HCT116 (cell line): ENCODE measurements at regions not wholly inside any gene's neighbourhood (a gene's known extent, or its start where the extent isn't known, plus 50 kb on each side); places are given as distances from the start of the nearest gene placed in this dataset.

Source experiments
- ATAC-seq: fragments of 200-7000 bp; cut with Tn5 transposase; 2 replicates; pipeline ENCODE4 v1.9.1; 2020; ENCODE audit warnings: mild to moderate bottlenecking, moderate library complexity
- BruUV-seq: library from RNA; stranded (reverse); fragments of 400-500 nt; replicated peaks from 2 replicates; lab custom pipeline; 2021; lab: Mats Ljungman, UMichigan
- CTCF ChIA-PET: fragments of 300-600 bp; sonication (Branson Sonifier 250); formaldehyde crosslinking; loops from one replicate; lab custom pipeline; 2021; ENCODE audit warnings: antibody characterized with exemption; lab: Charles Lee
- POLR2A ChIA-PET: fragments of 300-600, 350-600 bp; sonication (Branson Sonifier 250); formaldehyde crosslinking; loops from one replicate; lab custom pipeline; 2021; ENCODE audit warnings: antibody characterized with exemption; lab: Charles Lee
- RAD21 ChIA-PET, 2 experiments: fragments of 300-600 bp; sonication (Branson Sonifier 250); formaldehyde crosslinking; loops; one replicate each; lab custom pipeline; 2023; ENCODE audit warnings: low total read pairs in 2 of 2; ENCODE audit not compliant: uncharacterized antibody in 2 of 2, unreplicated experiment in 2 of 2, low non-redundant PET in 1 of 2; lab: Charles Lee
- DNase-seq: peaks from one replicate; pipeline ENCODE4 v3.0.0-alpha.2; 2010; ENCODE audit warnings: low read depth, low spot score
- H2AFZ ChIP-seq: fragments of 200-600 bp; shearing (Covaris generic), sonication (generic); 2 replicates; pipeline ENCODE4 v1.6.1; 2017; ENCODE audit warnings: low read depth, mixed run types, mixed read lengths, antibody characterized with exemption, low read length; ENCODE audit not compliant: poor library complexity, severe bottlenecking
- H3K27ac ChIP-seq: 2 replicates; pipeline ENCODE4 v1.5.1; 2012; ENCODE audit warnings: low read depth, low read length
- H3K27me3 ChIP-seq: fragments of 200-600 bp; sonication (generic); 2 replicates; pipeline ENCODE4 v1.6.1; 2016; ENCODE audit warnings: mixed run types, low read length, mixed read lengths; ENCODE audit not compliant: insufficient read depth
- H3K36me3 ChIP-seq, 2 experiments: fragments of 200-500 bp in 1 of 2; fragments of 200-600 bp in 1 of 2; sonication (Bioruptor generic) in 1 of 2; sonication (generic) in 1 of 2; 2 replicates each; pipeline versions ENCODE4 v1.5.1 to v1.6.1; 2014 to 2016; ENCODE audit warnings: low read length in 2 of 2, inconsistent platforms in 1 of 2, mixed read lengths in 1 of 2, mixed run types in 1 of 2; ENCODE audit not compliant: insufficient read depth in 2 of 2, control insufficient read depth in 1 of 2
- H3K4me1 ChIP-seq, 2 experiments: fragments of 200-600 bp in 1 of 2; sonication (generic) in 1 of 2; 2 replicates each; pipeline versions ENCODE4 v1.5.1 to v1.6.1; 2012 to 2017; ENCODE audit warnings: low read length in 2 of 2, inconsistent platforms in 1 of 2, mild to moderate bottlenecking in 1 of 2, mixed read lengths in 1 of 2, mixed run types in 1 of 2, moderate library complexity in 1 of 2; ENCODE audit not compliant: insufficient read depth in 2 of 2, control insufficient read depth in 1 of 2
- H3K4me2 ChIP-seq: fragments of 200-600 bp; sonication (generic); 2 replicates; pipeline ENCODE4 v1.6.1; 2017; ENCODE audit warnings: mixed run types, low read length, mixed read lengths
- H3K4me3 ChIP-seq, 2 experiments: fragments of 200-600 bp in 1 of 2; sonication (generic) in 1 of 2; replicated peaks in 1 of 2; 2 replicates each; pipeline ENCODE4 v1.5.1; 2011 to 2016; ENCODE audit warnings: low read length in 2 of 2, control low read depth in 1 of 2, low read depth in 1 of 2, mild to moderate bottlenecking in 1 of 2, mixed read lengths in 1 of 2, mixed run types in 1 of 2
- H3K79me2 ChIP-seq: fragments of 200-600 bp; sonication (generic); 2 replicates; pipeline ENCODE4 v1.6.1; 2017; ENCODE audit warnings: mild to moderate bottlenecking, mixed run types, low read length, moderate library complexity, mixed read lengths; ENCODE audit not compliant: insufficient read depth
- H3K9ac ChIP-seq: fragments of 200-600 bp; sonication (generic); 2 replicates; pipeline ENCODE4 v1.6.1; 2016; ENCODE audit warnings: low read length, mixed read lengths
- H3K9me2 ChIP-seq: fragments of 200-600 bp; sonication (generic), shearing (Covaris generic); 2 replicates; pipeline ENCODE4 v1.6.1; 2017; ENCODE audit warnings: mixed run types, mild to moderate bottlenecking, moderate library complexity; ENCODE audit not compliant: insufficient read depth
- H3K9me3 ChIP-seq, 2 experiments: fragments of 200-500 bp in 1 of 2; fragments of 200-600 bp in 1 of 2; sonication (Bioruptor generic) in 1 of 2; sonication (generic) in 1 of 2; 2 replicates each; pipeline ENCODE4 v1.6.1; 2014 to 2017; ENCODE audit warnings: low read length in 2 of 2, mixed read lengths in 2 of 2, inconsistent platforms in 1 of 2, low read depth in 1 of 2, mild to moderate bottlenecking in 1 of 2, mixed run types in 1 of 2, moderate library complexity in 1 of 2; ENCODE audit not compliant: control insufficient read depth in 1 of 2, insufficient read depth in 1 of 2
- H4K20me1 ChIP-seq: fragments of 200-600 bp; sonication (generic), shearing (Covaris generic); 2 replicates; pipeline ENCODE4 v1.6.1; 2017; ENCODE audit warnings: mixed run types, mild to moderate bottlenecking, moderate library complexity; ENCODE audit not compliant: insufficient read depth
- CBX3 ChIP-seq: IDR thresholded peaks from 2 replicates; pipeline ENCODE4 v1.6.1; 2012; ENCODE audit warnings: low read depth
- CEBPB ChIP-seq: IDR thresholded peaks from 2 replicates; pipeline ENCODE4 v1.6.1; 2012; ENCODE audit warnings: low read depth
- CTCF ChIP-seq, 3 experiments: fragments of 200-600 bp in 1 of 3; sonication (generic) in 1 of 3; IDR thresholded peaks in 2 of 3; conservative IDR thresholded peaks in 1 of 3; 2 replicates each; pipeline ENCODE4 v1.5.1; 2012 to 2017; ENCODE audit warnings: low read depth in 2 of 3, low read length in 2 of 3, antibody characterized with exemption in 1 of 3, borderline replicate concordance in 1 of 3, control low read depth in 1 of 3, mild to moderate bottlenecking in 1 of 3, mixed read lengths in 1 of 3, mixed run types in 1 of 3, moderate library complexity in 1 of 3; ENCODE audit not compliant: insufficient read depth in 1 of 3
- ELF1 ChIP-seq: IDR thresholded peaks from 2 replicates; pipeline ENCODE4 v1.6.1; 2012; ENCODE audit warnings: low read depth, borderline replicate concordance
- EZH2 ChIP-seq: fragments of 200-600 bp; sonication (generic); IDR thresholded peaks from 2 replicates; pipeline ENCODE4 v1.6.1; 2017; ENCODE audit warnings: antibody characterized with exemption, mixed run types
- JUND ChIP-seq: IDR thresholded peaks from 2 replicates; pipeline ENCODE4 v1.6.1; 2012
- MAX ChIP-seq: IDR thresholded peaks from 2 replicates; pipeline ENCODE4 v1.6.1; 2012
- POLR2A ChIP-seq: IDR thresholded peaks from 2 replicates; pipeline ENCODE4 v1.7.0; 2011; ENCODE audit warnings: borderline replicate concordance; ENCODE audit not compliant: insufficient read depth, insufficient read length; ENCODE audit errors: extremely low read depth
- POLR2AphosphoS5 ChIP-seq: IDR thresholded peaks from 2 replicates; pipeline ENCODE4 v1.6.1; 2011; ENCODE audit warnings: mild to moderate bottlenecking, low read depth, low read length, moderate library complexity
- RAD21 ChIP-seq: IDR thresholded peaks from 2 replicates; pipeline ENCODE4 v1.6.1; 2012; ENCODE audit warnings: low read depth, mild to moderate bottlenecking
- REST ChIP-seq: IDR thresholded peaks from 2 replicates; pipeline ENCODE4 v1.6.1; 2012; ENCODE audit warnings: low read depth
- SRF ChIP-seq: IDR thresholded peaks from 2 replicates; pipeline ENCODE4 v1.6.1; 2012; ENCODE audit warnings: low read depth
- TCF7L2 ChIP-seq: IDR thresholded peaks from 2 replicates; pipeline ENCODE4 v1.7.0; 2011; ENCODE audit warnings: borderline replicate concordance, inconsistent platforms; ENCODE audit not compliant: insufficient read depth, insufficient read length; ENCODE audit errors: extremely low read depth
- YY1 ChIP-seq: IDR thresholded peaks from 2 replicates; pipeline ENCODE4 v1.6.1; 2011; ENCODE audit warnings: low read length, low read depth, moderate library complexity, mild to moderate bottlenecking; ENCODE audit not compliant: insufficient replicate concordance; ENCODE audit errors: extremely low read depth
- ZBTB33 ChIP-seq: IDR thresholded peaks from 2 replicates; pipeline ENCODE4 v1.6.1; 2011; ENCODE audit warnings: mild to moderate bottlenecking, low read length, moderate library complexity; ENCODE audit not compliant: insufficient replicate concordance; ENCODE audit errors: extremely low read depth
- ZFX ChIP-seq: fragments of 450-650 bp; IDR thresholded peaks from 2 replicates; pipeline ENCODE4 v1.6.1; 2017
- intact Hi-C: fragments of 100-400 bp; cut with micrococcal nuclease; formaldehyde crosslinking; loops from 2 replicates; pipeline ENCODE4 v1.10.0; 2022

- intact Hi-C loops, result no loop called here
- H2AFZ ChIP-seq, result no peak overlapping the region
- ATAC-seq (no peak), DNase-seq (no peak)
- no peak overlapping the region for H3K27ac ChIP-seq
- no peaks in the 10 kb centered on the region for H3K79me2 ChIP-seq
- no peaks in the 10 kb centered on the region for H3K4me1 ChIP-seq
- H4K20me1 ChIP-seq, result no peaks in the 10 kb centered on the region
- POLR2A ChIA-PET, result no interaction called here
- no peak overlapping the region for H3K4me3 ChIP-seq
- CTCF ChIA-PET, result no interaction called here
- no peaks in the 10 kb centered on the region for H3K36me3 ChIP-seq
- TF ChIP-seq ELF1 (no peak), ZFX (no peak), ZBTB33 (no peak), EZH2 (no peak), MAX (no peak), POLR2A (no peak), YY1 (no peak), SRF (no peak), REST (no peak), CEBPB (no peak), JUND (no peak), TCF7L2 (no peak), CTCF (IDR thresholded peaks at IDR 0.05 in 2 of 3, conservative IDR thresholded peaks at IDR 0.05 in 1 of 3; ENCODE audit: borderline replicate concordance in 1 of 3, insufficient read depth in 1 of 3, low read depth in 2 of 3, low read length in 2 of 3) (no peak), POLR2AphosphoS5 (no peak), CBX3 (no peak), RAD21 (no peak)
- TF ChIP-seq, all 23 proteins: peak for 0
- H3K4me2 ChIP-seq, result no peak overlapping the region
- H3K27me3 ChIP-seq, result peaks cover 21% of the 10 kb centered on the region; the same call in 1 of the 2 replicates
- no peaks in the 10 kb centered on the region for H3K9me2 ChIP-seq
- no TSS peak for BruUV-seq
- no peaks in the 10 kb centered on the region for H3K9me3 ChIP-seq
- RAD21 ChIA-PET, result no interaction called here
- H3K9ac ChIP-seq, result no peak overlapping the region
These were observed 89.8 kb upstream of the RARB start for GRCh38 chr3:25338158-25338725.
